ENCODE measurements at regions not wholly inside any gene's neighbourhood (a gene's known extent, or its start where the extent isn't known, plus 50 kb on each side); places are given as distances from the start of the nearest gene placed in this dataset.

- no peaks in the 10 kb centered on the region for H3K36me3 ChIP-seq
- peaks cover 0 to 30% (median 10%) of the 10 kb centered on the region in 4 donors for H3K4me1 ChIP-seq
- TF ChIP-seq CTCF (IDR thresholded peaks at IDR 0.05), result no peak
- no peak for TF ChIP-seq EP300 (IDR thresholded peaks at IDR 0.05)
- TF ChIP-seq POLR2A (IDR thresholded peaks at IDR 0.05), result no peak
- no peak for DNase-seq (ENCODE audit: low spot score in 2 of 2)
- no peaks in the 10 kb centered on the region for H3K9me3 ChIP-seq
- WGBS, 2 donors, result 70 to 81% methylated on average over 2 of the region's 2 CpGs
- H3K4me3 ChIP-seq, result no peak overlapping the region
- H3K27ac ChIP-seq, result peak overlapping the region in 2 of 4 donors; percentile 77 to 78
- no peaks in the 10 kb centered on the region for H3K27me3 ChIP-seq
Measured at GRCh38 chr10:47167591-47167990, 132.4 kb upstream of the GDF10 start.

GRCh38 chr10:47169581-47169980 is 130.4 kb upstream of the GDF10 start:
- H3K4me3 ChIP-seq, result no peak overlapping the region
- H3K27ac ChIP-seq, result no peak overlapping the region
- H3K9me3 ChIP-seq, result no peaks in the 10 kb centered on the region
- no peaks in the 10 kb centered on the region for H3K36me3 ChIP-seq
- H3K27me3 ChIP-seq, result no peaks in the 10 kb centered on the region
- peaks cover 0 to 30% (median 10%) of the 10 kb centered on the region in 4 donors for H3K4me1 ChIP-seq
- no peak for DNase-seq (ENCODE audit: low spot score in 2 of 2)
- WGBS, 2 donors, result 52 to 54% methylated on average over 1 of the region's 1 CpG
- TF ChIP-seq EP300 (IDR thresholded peaks at IDR 0.05) (no peak), CTCF (IDR thresholded peaks at IDR 0.05) (no peak), POLR2A (IDR thresholded peaks at IDR 0.05) (no peak)

GRCh38 chr10:47173929-47174442 is 126.0 kb upstream of the GDF10 start:
- Histone ChIP-seq H3K4me1 (no peaks in the 10 kb centered on the region), H3K36me3 (no peaks in the 10 kb centered on the region), H3K9me3 (no peaks in the 10 kb centered on the region), H3K27me3 (no peaks in the 10 kb centered on the region), H3K27ac (no peak overlapping the region), H3K4me3 (no peak overlapping the region)
- TF ChIP-seq EP300 (IDR thresholded peaks at IDR 0.05), result no peak
- WGBS, 2 donors, result 45 to 59% methylated on average over 6 of the region's 6 CpGs
- no peak for DNase-seq (ENCODE audit: low spot score in 2 of 2)

GRCh38 chr10:47175181-47176123 is 124.5 kb upstream of the GDF10 start:
- H3K27ac ChIP-seq, result no peak overlapping the region
- H3K36me3 ChIP-seq, result no peaks in the 10 kb centered on the region
- 61 to 66% methylated on average over 15 of the region's 15 CpGs for WGBS, 2 donors

GRCh38 chr10:47176206-47176902 is 123.6 kb upstream of the GDF10 start:
- Histone ChIP-seq H3K27ac (no peak overlapping the region), H3K4me3 (no peak overlapping the region), H3K4me1 (no peaks in the 10 kb centered on the region), H3K9me3 (no peaks in the 10 kb centered on the region), H3K36me3 (no peaks in the 10 kb centered on the region), H3K27me3 (no peaks in the 10 kb centered on the region)
- no peak for TF ChIP-seq CTCF (IDR thresholded peaks at IDR 0.05)
- no peak for TF ChIP-seq POLR2A (IDR thresholded peaks at IDR 0.05)
- no peak for TF ChIP-seq EP300 (IDR thresholded peaks at IDR 0.05)
- no peak for DNase-seq (ENCODE audit: low spot score in 2 of 2)
- 69 to 73% methylated on average over 12 of the region's 12 CpGs for WGBS, 2 donors

More at GRCh38 chr10:47175181-47176123, 124.5 kb upstream of the GDF10 start:
- no peak for DNase-seq (ENCODE audit: low spot score in 2 of 2)
- no peak for TF ChIP-seq POLR2A (IDR thresholded peaks at IDR 0.05)
- TF ChIP-seq EP300 (IDR thresholded peaks at IDR 0.05), result no peak
- TF ChIP-seq CTCF (IDR thresholded peaks at IDR 0.05), result no peak
- H3K27me3 ChIP-seq, result no peaks in the 10 kb centered on the region
- H3K9me3 ChIP-seq, result no peaks in the 10 kb centered on the region
- no peaks in the 10 kb centered on the region for H3K4me1 ChIP-seq
- H3K4me3 ChIP-seq, result no peak overlapping the region
